ENCODE measurements at regions not wholly inside any gene's neighbourhood (a gene's known extent, or its start where the extent isn't known, plus 50 kb on each side); places are given as distances from the start of the nearest gene placed in this dataset.

DNA sequence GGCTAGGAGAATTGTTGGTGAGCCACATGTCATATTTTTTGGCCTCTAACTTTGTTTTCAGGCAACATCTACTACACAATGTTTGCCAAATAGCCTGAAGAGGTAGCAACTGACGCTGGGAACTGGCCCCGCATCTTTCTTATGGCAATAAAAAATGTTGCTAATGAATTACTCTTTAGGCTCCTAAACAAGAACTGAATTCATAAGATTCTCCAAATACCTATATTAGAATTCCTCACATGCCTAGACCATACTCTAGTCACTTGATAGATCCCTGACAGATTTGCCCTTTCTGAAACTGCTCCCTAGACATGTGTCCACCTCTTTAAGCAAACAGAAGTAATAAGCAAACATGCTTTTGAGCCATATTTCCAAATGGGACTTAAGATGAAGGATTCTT is 209.0 kb upstream of the ATXN7L3B start:
- Histone ChIP-seq H3K9me3 (no peaks in the 10 kb centered on the region), H3K27me3 (no peaks in the 10 kb centered on the region), H3K36me3 (no peaks in the 10 kb centered on the region), H3K4me1 (no peaks in the 10 kb centered on the region), H3K4me3 (no peak overlapping the region), H3K27ac (no peak overlapping the region)
- no peak for DNase-seq (ENCODE audit: low spot score in 2 of 2)
- TF ChIP-seq EP300 (IDR thresholded peaks at IDR 0.05), result no peak
- TF ChIP-seq, protein P1, sequence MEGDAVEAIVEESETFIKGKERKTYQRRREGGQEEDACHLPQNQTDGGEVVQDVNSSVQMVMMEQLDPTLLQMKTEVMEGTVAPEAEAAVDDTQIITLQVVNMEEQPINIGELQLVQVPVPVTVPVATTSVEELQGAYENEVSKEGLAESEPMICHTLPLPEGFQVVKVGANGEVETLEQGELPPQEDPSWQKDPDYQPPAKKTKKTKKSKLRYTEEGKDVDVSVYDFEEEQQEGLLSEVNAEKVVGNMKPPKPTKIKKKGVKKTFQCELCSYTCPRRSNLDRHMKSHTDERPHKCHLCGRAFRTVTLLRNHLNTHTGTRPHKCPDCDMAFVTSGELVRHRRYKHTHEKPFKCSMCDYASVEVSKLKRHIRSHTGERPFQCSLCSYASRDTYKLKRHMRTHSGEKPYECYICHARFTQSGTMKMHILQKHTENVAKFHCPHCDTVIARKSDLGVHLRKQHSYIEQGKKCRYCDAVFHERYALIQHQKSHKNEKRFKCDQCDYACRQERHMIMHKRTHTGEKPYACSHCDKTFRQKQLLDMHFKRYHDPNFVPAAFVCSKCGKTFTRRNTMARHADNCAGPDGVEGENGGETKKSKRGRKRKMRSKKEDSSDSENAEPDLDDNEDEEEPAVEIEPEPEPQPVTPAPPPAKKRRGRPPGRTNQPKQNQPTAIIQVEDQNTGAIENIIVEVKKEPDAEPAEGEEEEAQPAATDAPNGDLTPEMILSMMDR (IDR thresholded peaks at IDR 0.05), result no peak
- WGBS, 2 donors, result 62 to 76% methylated on average over 2 of the region's 2 CpGs

DNA sequence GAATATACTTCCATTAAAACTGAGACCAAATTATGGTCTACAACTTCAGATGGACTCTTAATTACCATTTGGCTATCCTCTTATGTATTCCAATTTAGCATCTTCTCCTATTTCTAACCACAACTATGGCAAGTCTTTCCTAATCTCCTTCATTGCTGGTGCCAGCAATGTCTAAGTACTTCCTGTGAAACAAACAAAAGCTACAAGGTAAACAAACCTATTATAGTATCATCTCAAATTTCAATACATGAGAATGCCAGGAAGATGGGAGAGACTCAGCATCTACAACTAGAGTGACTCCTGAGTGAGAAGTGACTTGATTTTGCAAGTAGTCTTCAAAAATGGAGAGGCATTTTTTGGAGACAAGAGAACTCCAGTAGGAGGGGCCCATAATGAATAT is 202.9 kb upstream of the ATXN7L3B start:
- H3K4me3 ChIP-seq, result no peak overlapping the region
- TF ChIP-seq EP300 (IDR thresholded peaks at IDR 0.05) (no peak), POLR2A (IDR thresholded peaks at IDR 0.05) (no peak)
- TF ChIP-seq, protein P1 (IDR thresholded peaks at IDR 0.05), result no peak
- H3K27ac ChIP-seq, result no peak overlapping the region
- no peaks in the 10 kb centered on the region for H3K27me3 ChIP-seq
- no peaks in the 10 kb centered on the region for H3K4me1 ChIP-seq
- no peaks in the 10 kb centered on the region for H3K9me3 ChIP-seq
- no peak for DNase-seq (ENCODE audit: low spot score in 2 of 2)
- H3K36me3 ChIP-seq, result no peaks in the 10 kb centered on the region

DNA sequence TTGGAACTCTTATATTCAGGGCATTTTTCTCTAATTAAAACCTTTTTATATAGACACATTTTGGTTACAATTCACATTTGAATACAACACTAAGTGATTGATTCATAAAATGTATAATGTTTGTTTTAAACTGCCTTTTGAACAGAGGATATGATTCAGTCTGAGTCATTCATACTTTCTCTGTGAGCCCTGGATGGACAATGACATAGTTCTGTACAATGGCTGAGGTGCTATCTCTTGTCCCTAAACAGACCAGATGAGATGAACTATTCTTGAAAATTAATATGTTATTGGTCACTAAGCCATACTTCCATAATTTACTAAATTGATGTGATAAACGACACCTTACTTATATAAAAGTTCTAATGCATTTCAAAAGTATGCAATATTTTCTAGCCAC is 199.7 kb upstream of the ATXN7L3B start:
- 41 to 45% methylated on average over 1 of the region's 1 CpG for WGBS, 2 donors
- TF ChIP-seq EP300 (IDR thresholded peaks at IDR 0.05), result no peak
- TF ChIP-seq, protein P1 (IDR thresholded peaks at IDR 0.05), result no peak
- no peak for TF ChIP-seq POLR2A (IDR thresholded peaks at IDR 0.05)
- Histone ChIP-seq H3K4me3 (no peak overlapping the region), H3K27me3 (no peaks in the 10 kb centered on the region), H3K36me3 (no peaks in the 10 kb centered on the region), H3K9me3 (no peaks in the 10 kb centered on the region), H3K4me1 (no peaks in the 10 kb centered on the region), H3K27ac (no peak overlapping the region)
- no peak for DNase-seq (ENCODE audit: low spot score in 2 of 2)

DNA sequence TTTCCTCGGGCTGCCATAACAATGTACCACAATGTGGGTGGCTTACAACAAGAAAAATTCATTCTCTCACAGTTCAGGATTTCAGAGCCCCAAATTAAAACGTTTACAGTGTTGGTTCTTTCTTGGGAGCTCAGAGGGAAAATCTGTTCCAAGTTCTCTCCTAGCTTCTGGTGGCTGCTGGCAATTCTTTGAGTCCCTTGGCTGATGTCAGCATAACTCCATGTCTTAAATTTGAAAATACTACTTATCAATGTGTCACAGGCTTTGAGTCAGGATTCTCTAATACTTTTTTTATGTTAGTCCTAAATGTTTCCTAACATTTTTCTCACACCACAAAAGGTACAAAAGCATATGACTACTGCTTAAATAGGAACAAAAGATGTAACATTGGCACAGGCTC is 198.4 kb upstream of the ATXN7L3B start:
- Histone ChIP-seq H3K9me3 (no peaks in the 10 kb centered on the region), H3K27me3 (no peaks in the 10 kb centered on the region), H3K4me3 (no peak overlapping the region), H3K36me3 (no peaks in the 10 kb centered on the region), H3K4me1 (no peaks in the 10 kb centered on the region), H3K27ac (no peak overlapping the region)
- WGBS, 2 donors, result 32 to 43% methylated on average over 2 of the region's 2 CpGs
- TF ChIP-seq, protein P1 (IDR thresholded peaks at IDR 0.05), result no peak
- TF ChIP-seq EP300 (IDR thresholded peaks at IDR 0.05) (no peak), POLR2A (IDR thresholded peaks at IDR 0.05) (no peak)
- no peak for DNase-seq (ENCODE audit: low spot score in 2 of 2)

DNA sequence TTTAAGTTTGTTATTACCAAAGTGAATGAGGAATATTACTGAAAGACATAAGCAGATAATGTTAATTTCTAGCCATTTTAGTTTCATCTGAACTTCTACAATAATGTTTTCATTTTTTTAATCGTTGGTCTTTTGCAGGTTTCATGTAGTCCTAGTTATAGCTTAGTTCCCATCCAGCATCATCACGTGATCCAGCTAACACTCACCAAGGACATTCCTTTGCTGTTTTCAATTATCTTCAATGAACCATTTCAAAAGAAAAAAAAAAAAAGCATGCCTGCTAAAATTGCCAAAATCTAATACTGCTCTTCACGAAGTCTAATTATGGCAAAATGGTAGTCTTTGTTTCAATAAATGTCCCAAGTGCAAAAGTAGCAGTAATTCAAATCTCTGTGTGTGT is 187.7 kb upstream of the ATXN7L3B start:
- 30 to 35% methylated on average over 3 of the region's 3 CpGs for WGBS, 2 donors
- H3K36me3 ChIP-seq, result no peaks in the 10 kb centered on the region
- H3K27me3 ChIP-seq, result no peaks in the 10 kb centered on the region
- H3K4me1 ChIP-seq, result no peaks in the 10 kb centered on the region
- TF ChIP-seq POLR2A (IDR thresholded peaks at IDR 0.05) (no peak), EP300 (IDR thresholded peaks at IDR 0.05) (no peak)
- TF ChIP-seq, protein P1 (IDR thresholded peaks at IDR 0.05), result no peak
- peak in 1 of 2 donors; percentile 17 for DNase-seq (ENCODE audit: low spot score in 2 of 2)
- no peak overlapping the region for H3K4me3 ChIP-seq
- no peaks in the 10 kb centered on the region for H3K9me3 ChIP-seq
- no peak overlapping the region for H3K27ac ChIP-seq

Data from tibial nerve (tissue), 4 donors.